ENCODE measurements at regions not wholly inside any gene's neighbourhood (a gene's known extent, or its start where the extent isn't known, plus 50 kb on each side); places are given as distances from the start of the nearest gene placed in this dataset.

- DNase-seq = no peak
These were observed 368.6 kb upstream of the MCTP2 start for GRCh38 chr15:93862791-93863190.

GRCh38 chr15:93861956-93862741 lies 369.2 kb upstream of the MCTP2 start:
- DNase-seq = no peak

- no peak for DNase-seq
These were observed 369.9 kb upstream of the MCTP2 start for GRCh38 chr15:93861413-93861812.

GRCh38 chr15:93860701-93861100 lies 370.7 kb upstream of the MCTP2 start:
- no peak for DNase-seq

DNA sequence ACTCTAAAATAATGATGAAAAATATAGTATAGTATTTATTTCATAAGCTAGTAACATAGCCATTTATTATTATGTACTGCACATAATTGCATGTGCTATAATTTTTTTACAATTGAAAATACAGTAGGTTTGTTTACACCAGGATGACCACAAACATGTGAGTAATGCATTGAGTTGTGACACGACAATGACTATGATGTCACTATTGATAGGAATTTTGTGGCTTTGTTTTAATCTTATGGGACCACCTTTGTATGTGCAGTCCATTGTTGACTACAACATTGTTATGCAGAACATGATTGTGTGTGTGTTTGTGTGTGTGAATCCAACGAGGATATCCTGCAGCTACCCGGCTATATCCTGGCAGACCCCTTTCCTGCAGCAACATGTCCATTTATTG lies 372.2 kb upstream of the MCTP2 start:
- no peak for DNase-seq

GRCh38 chr15:93855181-93855826 lies 376.1 kb upstream of the MCTP2 start:
- no peak for DNase-seq

GRCh38 chr15:93854088-93854487 lies 377.3 kb upstream of the MCTP2 start:
- no peak for DNase-seq

DNA sequence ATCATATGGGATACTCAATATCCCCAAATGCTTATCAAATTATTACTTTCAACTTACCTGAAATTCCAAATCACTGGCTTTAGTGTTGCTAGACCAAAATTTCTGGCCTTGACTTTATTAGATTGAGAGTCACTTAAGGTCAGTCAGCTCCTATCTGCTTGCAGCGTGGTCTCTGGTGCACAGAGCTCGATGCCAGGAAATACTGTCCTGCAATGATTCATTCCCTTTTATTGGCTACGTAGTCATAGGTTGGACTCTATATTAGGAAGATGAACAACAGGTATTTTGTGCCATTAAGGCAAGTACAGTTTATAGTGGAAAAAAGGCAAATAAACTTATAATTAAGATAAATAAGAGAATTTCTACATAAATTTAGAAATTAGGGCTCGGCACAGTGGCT lies 378.6 kb upstream of the MCTP2 start:
- no peak for DNase-seq

DNA sequence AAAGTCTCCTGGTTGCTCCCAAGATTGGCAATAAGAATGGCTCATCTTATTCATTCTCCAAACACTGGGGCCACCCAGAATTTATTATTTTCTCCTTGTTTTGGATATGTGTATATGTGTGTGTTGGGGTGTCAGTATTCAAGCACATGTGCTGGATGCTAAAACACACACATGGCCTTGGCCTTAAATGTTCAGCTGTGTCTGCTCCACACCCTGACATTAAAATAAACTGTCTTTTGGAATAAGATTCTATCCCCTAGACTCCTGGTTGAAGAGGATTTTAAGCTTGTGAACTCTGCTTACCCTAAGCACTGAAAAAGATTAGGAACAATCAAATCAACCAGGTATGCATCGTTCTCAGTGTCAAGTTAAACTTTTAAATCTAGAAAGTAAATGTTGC lies 382.9 kb upstream of the MCTP2 start:
- DNase-seq = no peak

- DNase-seq = no peak
These were observed 383.3 kb upstream of the MCTP2 start for GRCh38 chr15:93848076-93848475.

DNA sequence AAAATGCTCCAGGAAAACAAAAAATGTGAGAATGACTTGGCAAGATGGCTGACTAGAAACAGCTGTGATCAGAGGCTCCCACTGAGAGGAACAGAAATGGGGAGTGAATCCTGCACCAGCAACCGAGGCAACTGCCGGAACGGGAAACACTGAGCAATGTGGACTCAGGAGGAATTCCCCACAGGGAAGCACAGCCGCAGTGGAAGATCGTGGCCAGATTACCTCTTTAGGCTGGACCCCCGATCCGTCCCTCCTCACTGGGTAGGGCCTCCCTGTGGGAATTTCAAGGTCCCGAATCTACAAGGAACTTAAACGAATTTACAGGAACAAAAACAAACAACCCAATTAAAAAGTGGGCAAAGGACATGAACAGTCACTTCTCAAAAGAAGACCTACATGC lies 385.2 kb upstream of the MCTP2 start:
- DNase-seq = no peak

DNA sequence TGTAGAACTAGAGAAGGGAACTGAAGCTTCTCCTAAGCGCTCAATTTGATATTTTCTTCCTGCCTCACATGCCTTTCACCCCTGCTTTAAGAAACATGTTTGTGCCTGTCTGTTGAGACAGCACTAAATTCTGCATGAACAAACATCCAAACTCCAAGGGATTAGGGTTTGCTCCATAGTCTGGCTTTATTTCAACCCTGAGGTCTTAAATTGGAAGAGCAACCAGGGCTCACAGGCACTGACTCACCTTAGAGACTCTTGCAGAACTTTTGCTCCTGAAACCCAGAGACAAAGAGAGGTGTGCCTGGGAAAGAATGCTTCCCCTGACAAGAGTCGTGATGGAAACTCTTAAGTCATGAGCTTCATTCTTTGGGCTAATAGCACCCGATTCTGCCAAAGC lies 393.9 kb upstream of the MCTP2 start:
- DNase-seq = no peak

DNA sequence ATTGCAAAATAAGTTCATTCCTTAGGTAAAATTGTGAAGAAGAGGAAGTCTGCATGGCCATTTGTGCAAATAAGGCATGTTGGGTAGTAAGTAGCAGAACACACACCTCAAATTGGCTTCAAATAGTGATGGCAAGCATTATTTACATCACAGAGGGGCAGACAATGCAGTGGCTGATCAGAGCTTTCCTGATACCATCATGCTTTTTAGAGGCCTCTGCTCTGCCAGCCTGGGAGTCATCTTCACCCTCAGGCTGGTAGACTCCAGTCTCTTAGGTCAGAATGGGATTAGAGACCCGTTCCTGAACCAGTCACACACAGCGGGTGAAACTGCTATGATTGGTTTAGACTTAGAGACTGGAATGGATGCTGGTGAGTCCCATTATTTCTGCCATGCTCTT lies 396.0 kb upstream of the MCTP2 start:
- DNase-seq = no peak

GRCh38 chr15:93831641-93832040 lies 399.7 kb upstream of the MCTP2 start:
- DNase-seq = no peak

DNA sequence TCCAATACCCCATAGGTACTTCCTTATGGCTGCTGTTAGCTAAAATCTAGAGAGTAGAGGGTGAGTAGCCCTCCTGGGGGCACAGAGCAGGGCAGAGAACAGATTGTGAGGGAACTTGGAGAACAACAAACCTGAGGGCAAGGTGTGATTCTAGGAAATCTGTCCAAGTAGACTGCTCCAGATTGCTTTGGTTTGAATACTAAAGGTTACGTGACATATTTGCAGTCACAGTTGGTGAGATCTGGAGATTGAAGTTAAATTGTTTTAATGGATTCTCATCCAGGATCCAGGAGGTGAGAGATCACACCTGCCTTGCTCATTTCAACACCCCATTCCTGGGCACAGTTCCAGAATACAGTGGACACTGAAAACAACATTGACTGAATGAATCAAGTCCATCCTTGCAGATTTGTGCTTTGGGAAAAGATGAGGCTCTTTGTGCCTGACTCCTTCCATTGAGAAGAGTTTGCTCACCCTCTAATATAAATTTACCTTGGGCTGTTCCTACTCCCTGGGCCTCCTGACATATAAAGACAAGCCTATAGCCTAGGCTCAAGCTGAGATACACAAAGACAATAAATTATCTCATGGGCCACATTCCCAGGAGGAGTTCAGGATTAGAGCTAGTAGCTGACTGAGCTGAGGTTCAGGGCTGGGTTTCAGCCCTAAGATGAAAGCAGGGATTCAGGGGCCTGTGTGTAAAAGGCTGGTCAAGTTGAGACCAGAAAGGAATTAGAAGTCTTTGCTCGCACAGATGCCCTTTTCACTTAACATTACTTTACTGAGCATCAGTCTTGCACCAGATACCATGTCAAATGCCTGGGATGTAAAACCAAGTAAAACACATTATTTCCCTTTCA lies 400.9 kb upstream of the MCTP2 start:
- no peak for DNase-seq

DNA sequence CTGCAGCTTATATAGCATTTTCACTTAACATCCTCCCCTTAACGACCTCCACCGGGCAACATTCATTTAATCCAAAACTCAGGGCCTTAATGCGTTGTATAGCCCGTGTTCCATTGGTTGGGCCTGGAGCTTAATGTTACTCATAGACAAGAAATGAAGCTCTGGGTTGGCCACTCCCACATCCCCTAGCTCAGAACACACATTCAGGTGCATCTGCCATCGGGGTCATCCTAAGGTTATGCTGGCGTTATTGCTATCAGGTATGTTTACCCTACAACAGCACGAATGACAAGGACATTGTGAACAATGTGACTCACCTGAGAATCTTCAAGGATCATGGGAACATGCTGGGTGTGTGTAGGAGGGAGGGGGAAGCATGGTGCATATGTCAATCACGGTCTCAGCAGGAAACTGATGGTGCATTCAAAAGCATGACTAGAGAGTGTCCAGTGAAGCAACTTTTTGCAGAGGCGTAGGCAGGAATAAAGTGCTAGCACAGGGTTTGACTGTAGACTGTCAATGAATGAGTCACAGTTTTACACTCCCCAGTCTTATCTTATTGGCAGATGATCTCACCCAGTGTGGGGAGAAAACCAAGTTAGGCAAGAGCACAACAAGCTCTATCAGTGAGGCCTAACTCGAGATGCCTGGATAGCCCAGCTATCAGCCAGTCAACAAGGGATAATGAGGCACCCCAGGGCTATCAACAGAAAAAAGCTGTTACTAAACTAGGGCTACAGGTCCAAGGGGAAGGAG lies 402.1 kb upstream of the MCTP2 start:
- no peak for DNase-seq

DNA sequence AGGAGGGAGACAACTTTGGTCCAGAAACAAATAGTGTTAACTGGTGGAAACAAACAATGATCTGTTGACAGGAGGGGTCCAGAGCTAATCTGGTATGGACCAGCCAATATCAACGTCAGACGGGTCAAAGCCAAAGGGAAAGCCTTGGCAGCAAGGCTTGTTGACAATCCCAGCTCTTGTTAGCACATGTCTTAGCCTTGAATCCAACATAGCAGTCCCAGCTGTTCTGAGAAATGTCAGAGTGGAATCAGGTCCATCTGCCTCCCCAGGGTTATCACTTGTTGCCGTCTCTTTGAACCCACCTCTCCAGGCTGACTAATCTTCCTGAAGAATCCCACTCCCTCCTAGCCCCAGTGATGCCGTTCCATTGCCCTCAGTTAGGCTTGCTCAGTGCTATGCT lies 404.6 kb upstream of the MCTP2 start:
- DNase-seq = peak; percentile 65

DNA sequence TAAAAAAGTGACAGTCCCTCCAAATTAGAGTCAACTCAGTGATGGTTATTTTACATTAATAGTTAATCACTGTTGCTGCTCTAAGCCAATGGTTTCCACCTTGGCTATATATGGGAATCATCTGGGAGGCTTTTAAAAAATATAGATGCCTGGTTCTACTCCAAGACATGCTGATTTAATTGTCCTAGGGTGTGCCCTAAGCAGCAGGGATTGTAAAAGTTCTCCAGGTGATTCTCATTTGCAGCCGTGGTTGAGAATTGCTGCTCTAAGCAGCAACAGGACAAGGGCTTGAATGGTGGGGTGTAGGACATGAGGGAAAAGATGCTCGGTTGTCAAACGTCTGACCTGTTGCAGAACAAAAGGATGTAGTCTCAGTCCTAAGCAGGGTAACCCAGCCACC lies 405.1 kb upstream of the MCTP2 start:
- DNase-seq = no peak

DNA sequence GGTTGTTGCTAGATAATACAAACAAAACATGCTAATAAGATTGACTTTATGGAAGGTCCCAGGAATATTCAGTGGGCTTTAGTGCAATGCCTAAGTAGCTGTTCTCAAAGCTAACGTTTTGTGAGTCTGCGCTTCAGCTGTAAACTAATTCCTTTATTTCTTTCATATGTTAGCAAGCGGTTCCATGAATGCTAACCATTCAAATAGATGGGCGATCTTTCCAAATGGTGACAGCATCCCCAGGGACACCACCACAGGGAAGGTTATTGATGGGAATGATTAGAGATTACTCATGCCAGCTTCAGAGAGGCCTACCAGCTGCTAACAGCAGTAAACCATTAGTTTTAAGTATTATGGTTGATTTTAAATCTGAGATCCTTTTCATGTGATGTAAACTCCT lies 405.7 kb upstream of the MCTP2 start:
- DNase-seq = no peak

DNA sequence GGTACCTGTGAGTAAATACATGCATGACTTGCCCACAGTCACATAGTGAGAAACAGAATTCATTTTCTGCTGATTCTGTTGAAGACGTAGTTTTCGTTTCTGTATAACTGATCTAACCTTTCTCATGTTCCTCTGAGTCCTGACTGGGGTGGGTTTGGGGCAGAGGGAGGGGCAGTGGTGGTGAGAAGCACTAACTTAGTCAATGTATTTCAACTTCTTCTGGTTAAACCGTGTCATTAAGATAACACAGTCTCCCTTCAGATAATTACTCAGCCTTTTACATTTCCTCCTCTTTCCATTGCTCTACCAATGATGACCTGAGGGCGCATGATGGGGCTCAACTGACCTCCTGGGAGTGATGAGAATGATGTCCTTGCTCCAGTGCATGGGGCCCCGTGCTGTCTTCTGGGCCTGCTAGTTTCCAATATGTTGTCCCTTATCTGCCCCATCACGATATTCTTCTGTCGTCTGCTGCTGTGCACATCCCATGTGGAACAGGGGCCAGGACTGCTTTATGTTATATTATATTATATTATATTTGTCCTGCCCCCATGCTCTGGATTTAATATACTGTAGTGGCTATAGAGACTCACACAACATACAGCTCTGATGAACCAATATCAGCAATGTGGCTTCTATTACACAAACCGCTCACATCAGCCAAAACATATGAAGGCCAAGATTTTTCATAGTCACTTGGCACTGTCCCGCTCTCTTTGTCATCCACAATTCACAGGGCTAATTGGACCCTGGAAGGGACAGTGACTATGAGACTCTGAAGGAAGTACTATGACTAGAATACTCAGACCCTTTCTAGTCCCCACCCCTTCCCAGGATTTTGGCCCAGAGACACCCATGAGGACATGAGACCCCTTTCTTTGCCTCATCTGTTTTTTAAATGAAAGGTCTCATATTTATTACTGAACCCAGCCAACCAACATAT lies 407.1 kb upstream of the MCTP2 start:
- DNase-seq = peak; percentile 55

DNA sequence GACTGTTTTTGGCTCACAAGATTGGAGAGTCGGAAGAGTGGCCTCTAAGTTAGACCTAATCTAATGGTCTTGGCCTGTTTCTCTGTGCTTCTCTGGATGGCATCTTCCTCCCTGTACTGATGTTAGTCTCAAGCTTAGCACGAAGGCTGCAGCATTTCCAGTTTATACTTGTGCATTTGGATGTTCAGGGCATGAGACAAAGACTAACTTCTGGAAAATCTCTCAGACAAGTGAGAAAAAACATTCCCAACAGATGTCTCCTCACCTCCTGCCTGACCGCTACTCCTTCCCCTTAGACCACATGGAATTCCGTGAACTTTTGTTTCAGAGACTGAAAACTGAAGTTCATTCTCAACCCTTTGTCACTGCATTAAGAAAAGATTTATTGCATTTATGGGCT lies 410.8 kb upstream of the MCTP2 start:
- no peak for DNase-seq

DNA sequence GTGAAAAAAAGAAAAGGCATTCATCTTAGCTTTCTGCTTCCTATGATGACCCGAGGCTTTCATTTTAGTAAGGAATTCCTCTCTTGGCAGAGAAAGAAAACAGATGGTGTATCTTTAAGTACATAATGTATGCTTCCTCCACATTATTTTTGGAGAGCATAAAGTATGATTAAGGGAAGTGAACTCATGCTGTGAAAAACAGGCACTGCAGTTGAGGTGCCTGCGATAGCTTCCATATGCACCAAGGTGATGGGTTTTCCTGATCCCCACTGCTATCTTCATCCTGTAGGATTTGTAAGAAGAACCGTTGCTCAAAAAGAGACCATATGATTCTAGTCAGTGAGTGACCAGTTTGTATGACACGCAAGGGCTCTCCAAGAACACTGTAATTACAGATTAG lies 411.5 kb upstream of the MCTP2 start:
- no peak for DNase-seq

Data from right forelimb (tissue), 1 donor.